ENCODE measurements at regions not wholly inside any gene's neighbourhood (a gene's known extent, or its start where the extent isn't known, plus 50 kb on each side); places are given as distances from the start of the nearest gene placed in this dataset.
"Not testable (repeated sequence)": the region's sequence is repeated elsewhere in the genome, so short reads cannot be mapped to it uniquely, and the experiment has no call there.

DNA sequence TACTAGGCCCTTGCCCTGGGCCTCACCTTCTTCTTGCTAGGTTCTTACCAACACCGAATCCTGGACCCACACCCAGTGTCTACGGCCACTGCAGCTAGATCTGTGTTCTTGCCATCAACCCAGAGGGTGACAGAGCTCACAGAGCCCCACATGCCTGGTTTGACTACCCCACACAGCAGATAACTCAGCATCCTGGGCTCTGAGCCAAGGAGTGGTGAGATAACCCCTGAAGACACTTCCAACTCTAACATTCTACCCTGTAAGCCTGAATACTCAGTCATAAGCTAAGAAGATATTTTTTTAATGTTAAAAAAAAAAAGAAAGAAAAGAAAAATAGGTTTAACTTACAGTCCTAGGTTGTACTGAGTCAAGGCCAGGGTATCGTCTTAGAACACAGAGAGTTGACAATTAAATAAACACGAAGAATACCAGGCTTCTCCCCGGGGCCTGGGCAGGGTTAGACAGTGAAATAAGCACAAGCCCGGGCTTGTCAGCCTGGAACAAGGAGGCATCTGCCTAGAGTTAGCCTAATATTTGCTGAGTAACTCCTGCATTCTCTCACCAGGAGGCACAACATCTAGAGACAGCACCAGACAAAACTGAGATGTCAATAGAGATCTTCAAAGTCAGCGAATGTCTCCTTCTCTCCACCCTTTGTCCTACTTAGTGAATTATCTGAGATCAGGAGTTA lies 556.5 kb upstream of the LRRN3 start:
- TF ChIP-seq, protein P1, sequence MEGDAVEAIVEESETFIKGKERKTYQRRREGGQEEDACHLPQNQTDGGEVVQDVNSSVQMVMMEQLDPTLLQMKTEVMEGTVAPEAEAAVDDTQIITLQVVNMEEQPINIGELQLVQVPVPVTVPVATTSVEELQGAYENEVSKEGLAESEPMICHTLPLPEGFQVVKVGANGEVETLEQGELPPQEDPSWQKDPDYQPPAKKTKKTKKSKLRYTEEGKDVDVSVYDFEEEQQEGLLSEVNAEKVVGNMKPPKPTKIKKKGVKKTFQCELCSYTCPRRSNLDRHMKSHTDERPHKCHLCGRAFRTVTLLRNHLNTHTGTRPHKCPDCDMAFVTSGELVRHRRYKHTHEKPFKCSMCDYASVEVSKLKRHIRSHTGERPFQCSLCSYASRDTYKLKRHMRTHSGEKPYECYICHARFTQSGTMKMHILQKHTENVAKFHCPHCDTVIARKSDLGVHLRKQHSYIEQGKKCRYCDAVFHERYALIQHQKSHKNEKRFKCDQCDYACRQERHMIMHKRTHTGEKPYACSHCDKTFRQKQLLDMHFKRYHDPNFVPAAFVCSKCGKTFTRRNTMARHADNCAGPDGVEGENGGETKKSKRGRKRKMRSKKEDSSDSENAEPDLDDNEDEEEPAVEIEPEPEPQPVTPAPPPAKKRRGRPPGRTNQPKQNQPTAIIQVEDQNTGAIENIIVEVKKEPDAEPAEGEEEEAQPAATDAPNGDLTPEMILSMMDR (IDR thresholded peaks at IDR 0.05; ENCODE audit: control insufficient read depth, insufficient read depth, low read depth, low read length, missing control alignments) = no peak
- H3K4me3 ChIP-seq (ENCODE audit: control insufficient read depth, low read depth, low read length) = no peak overlapping the region
- DNase-seq (ENCODE audit: low read depth) = no peak

DNA sequence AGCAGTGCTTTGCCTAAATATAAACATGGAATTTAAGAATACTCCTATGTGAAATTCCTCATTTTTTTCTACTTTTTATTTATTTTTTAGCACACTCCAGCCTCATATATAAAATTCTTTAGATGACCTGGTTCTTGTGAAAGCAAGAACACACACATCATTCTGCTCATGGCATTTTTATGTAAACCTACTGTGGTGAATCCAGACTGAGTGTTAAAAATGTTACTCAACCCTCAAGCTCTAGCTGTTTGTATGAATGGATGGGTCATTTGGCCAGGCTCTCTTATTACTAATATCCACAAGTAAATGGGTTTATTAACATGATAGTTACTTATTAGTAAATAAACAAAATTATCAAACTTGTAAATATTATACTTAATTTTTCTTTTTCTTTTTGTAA lies 551.7 kb upstream of the LRRN3 start:
- no peak for DNase-seq (ENCODE audit: low read depth)
- TF ChIP-seq, protein P1 (IDR thresholded peaks at IDR 0.05; ENCODE audit: control insufficient read depth, insufficient read depth, low read depth, low read length, missing control alignments) = no peak
- H3K4me3 ChIP-seq (ENCODE audit: control insufficient read depth, low read depth, low read length) = no peak overlapping the region

DNA sequence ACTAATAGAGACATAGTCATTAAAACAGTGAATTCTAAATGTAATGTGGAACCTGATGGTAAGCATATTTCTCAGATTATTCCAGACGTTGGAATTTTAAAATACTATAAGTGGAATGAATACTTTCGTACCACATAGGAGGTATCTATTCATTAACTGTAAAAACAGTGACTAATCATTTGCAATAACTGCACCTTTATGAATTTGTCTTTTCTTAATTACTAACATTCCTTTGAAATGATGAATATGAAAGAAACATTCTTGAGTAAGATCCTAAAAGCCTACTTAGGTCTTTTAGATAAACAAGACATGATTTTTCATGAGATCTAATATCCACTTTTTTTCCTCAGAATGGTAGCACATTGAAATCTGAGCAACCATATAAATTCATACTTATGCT lies 549.0 kb upstream of the LRRN3 start:
- no peak overlapping the region for H3K4me3 ChIP-seq (ENCODE audit: control insufficient read depth, low read depth, low read length)
- no peak for DNase-seq (ENCODE audit: low read depth)
- TF ChIP-seq, protein P1 (IDR thresholded peaks at IDR 0.05; ENCODE audit: control insufficient read depth, insufficient read depth, low read depth, low read length, missing control alignments) = no peak

DNA sequence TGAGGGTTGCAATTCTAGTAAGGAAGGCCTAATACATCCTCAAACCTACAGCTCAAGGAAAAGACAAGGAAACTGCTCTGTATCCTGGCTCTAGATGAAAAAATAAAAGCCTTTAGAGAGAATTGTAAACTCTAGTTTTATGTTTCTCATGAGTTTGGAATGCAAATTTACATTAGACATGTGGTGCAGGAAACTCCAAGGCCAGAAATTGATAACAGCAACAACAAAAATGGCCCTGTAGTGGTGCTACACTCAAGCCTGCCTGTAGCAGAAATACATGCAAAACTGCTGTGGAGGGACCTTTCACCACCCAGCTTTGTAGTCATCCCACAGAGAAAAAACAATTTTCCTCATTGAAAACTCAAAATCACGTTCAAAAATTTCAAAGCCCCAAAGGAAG lies 546.7 kb upstream of the LRRN3 start:
- no peak for DNase-seq (ENCODE audit: low read depth)
- TF ChIP-seq, protein P1 (IDR thresholded peaks at IDR 0.05; ENCODE audit: control insufficient read depth, insufficient read depth, low read depth, low read length, missing control alignments) = no peak
- H3K4me3 ChIP-seq (ENCODE audit: control insufficient read depth, low read depth, low read length) = no peak overlapping the region

DNA sequence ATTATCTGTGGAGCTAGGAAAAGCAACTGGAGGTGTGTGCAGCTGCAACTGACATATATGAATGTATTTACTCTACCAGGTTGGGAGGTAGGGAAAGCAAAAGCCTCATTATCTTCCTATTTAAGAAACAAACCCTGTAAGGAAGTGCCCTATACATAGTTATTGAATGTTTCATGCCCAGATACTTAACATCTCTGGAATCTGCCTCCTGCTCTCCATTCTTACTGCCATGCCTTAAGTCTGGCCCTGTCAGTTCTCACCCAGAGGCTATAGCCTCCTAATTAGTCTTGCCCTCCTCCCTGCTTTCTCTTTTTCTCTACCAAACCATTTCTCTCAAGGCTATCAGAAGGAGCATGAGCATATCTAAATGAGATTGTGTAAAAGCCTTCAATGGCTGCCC lies 542.6 kb upstream of the LRRN3 start:
- H3K4me3 ChIP-seq (ENCODE audit: control insufficient read depth, low read depth, low read length) = no peak overlapping the region
- DNase-seq (ENCODE audit: low read depth) = no peak
- TF ChIP-seq, protein P1 (IDR thresholded peaks at IDR 0.05; ENCODE audit: control insufficient read depth, insufficient read depth, low read depth, low read length, missing control alignments) = no peak

DNA sequence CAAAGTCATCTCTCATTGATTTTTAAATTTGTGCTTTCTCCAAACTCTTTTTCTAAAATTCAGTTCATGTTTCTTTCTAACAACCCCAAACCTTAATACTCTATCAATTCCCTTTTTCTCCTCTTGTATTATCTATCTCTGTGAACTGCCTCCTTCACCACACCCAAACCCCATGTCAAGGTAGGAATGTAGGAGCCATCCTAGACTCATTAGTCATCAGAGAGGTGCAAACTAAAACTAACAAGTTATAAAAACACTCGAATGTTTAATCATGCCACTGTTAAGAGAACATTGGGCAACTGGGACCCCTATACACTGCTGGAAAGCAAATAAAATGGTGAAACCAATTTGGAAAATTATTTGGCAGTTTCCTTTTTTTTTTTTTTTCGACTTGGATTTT lies 533.8 kb upstream of the LRRN3 start:
- H3K4me3 ChIP-seq (ENCODE audit: control insufficient read depth, low read depth, low read length) = no peak overlapping the region
- DNase-seq (ENCODE audit: low read depth) = no peak
- TF ChIP-seq, protein P1 (IDR thresholded peaks at IDR 0.05; ENCODE audit: control insufficient read depth, insufficient read depth, low read depth, low read length, missing control alignments) = no peak

DNA sequence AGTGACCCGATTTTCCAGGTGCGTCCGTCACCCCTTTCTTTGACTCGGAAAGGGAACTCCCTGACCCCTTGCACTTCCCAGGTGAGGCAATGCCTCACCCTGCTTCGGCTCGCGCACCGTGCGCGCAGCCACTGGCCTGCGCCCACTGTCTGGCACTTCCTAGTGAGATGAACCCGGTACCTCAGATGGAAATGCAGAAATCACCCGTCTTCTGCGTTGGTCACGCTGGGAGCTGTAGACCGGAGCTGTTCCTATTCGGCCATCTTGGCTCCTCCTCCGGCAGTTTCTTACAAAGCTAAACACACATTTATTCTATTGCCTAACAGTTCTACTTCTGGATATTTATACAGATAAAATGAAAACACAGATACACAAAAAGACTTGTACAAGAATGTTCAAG lies 527.6 kb upstream of the LRRN3 start:
- not testable (repeated sequence) for DNase-seq (ENCODE audit: low read depth); H3K4me3 ChIP-seq (ENCODE audit: control insufficient read depth, low read depth, low read length)

Data from AG09309 (cell line).